GM12872 (cell line): ENCODE measurements at regions not wholly inside any gene's neighbourhood (a gene's known extent, or its start where the extent isn't known, plus 50 kb on each side); places are given as distances from the start of the nearest gene placed in this dataset.

ENCODE experiments used
- TF ChIP-seq, protein P1 (sequence below): IDR thresholded peaks from 3 replicates; pipeline ENCODE4 v1.5.1; 2011; ENCODE audit warnings: low read depth, mild to moderate bottlenecking, low read length, moderate library complexity; ENCODE audit not compliant: insufficient read depth

DNA sequence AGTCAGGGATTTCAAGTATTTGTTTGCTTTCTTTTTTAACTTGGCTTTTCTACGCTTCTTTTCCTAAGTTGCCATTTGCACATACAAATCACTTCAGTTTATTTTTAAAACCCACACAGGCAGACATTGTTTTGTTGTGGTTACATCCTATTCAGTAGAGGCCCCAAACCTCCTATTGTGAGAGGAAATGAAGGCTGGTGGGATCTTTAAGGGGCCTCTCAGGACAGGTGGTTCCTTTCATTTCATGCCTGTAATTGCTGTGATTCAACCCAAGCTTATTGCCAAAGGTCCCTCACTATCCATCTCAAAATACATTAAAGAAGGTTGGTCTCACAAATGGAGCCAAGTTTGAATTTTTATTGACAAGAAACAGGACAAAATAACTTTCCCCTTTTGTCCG, 257.1 kb downstream of the ADAMTS20 start:
- TF ChIP-seq, protein P1, sequence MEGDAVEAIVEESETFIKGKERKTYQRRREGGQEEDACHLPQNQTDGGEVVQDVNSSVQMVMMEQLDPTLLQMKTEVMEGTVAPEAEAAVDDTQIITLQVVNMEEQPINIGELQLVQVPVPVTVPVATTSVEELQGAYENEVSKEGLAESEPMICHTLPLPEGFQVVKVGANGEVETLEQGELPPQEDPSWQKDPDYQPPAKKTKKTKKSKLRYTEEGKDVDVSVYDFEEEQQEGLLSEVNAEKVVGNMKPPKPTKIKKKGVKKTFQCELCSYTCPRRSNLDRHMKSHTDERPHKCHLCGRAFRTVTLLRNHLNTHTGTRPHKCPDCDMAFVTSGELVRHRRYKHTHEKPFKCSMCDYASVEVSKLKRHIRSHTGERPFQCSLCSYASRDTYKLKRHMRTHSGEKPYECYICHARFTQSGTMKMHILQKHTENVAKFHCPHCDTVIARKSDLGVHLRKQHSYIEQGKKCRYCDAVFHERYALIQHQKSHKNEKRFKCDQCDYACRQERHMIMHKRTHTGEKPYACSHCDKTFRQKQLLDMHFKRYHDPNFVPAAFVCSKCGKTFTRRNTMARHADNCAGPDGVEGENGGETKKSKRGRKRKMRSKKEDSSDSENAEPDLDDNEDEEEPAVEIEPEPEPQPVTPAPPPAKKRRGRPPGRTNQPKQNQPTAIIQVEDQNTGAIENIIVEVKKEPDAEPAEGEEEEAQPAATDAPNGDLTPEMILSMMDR = no peak

DNA sequence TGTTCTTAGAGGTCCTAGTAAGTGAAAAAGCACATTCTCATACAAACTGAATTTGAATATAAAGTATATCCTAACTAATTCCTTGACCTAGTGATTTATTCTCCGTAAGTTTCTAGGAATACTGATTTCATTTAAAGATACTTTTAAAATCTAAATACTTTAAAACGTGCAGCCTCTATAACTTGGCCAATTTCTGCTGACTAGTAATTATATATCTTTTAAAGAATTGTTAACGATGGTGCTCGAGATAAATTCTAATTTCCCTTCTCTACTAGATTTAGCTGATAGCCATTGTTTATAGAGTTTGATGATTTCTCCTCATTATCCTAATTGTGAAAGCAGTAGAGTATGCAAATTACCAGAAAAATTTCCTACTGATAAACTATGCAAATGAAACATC, 257.9 kb downstream of the ADAMTS20 start:
- TF ChIP-seq, protein P1 = no peak

DNA sequence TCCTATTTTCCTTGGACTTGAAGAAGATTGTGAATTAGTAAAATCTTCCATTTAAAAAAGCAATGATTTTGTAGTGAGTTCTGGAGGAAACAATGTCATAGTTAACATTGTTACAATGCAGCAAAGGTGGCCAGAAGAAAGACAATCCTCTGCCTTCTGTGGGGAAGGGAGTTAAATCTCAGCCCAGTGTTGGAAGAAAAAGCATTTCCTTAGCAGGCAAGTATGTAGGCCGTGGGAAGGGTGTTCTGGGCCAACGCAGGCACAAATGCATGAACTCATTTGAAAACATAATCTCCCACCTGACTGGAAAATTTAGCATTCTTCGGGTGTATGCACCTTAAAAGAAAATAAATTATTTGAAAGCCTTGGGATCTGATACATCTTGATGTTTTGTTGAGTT, 258.6 kb downstream of the ADAMTS20 start:
- TF ChIP-seq, protein P1 = no peak

DNA sequence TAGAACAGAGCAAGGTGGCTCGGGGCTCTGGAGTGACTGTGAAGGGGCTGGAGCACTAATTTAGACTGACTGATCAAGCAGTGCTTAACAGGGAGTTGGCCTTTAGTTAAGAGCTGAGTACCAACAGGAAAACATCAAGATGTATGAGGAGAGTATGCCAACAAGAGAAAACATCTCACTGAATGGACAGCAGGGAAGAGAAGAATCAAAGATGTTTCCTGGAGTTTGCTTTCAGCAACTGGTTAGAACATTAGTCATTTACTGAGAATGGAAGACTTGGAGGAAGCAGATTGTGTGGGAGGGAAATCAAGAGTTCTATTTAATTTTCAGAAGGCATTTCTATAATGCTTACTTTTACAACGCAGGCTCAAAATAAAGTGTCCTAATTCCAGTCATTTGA, 259.3 kb downstream of the ADAMTS20 start:
- TF ChIP-seq, protein P1 = no peak

DNA sequence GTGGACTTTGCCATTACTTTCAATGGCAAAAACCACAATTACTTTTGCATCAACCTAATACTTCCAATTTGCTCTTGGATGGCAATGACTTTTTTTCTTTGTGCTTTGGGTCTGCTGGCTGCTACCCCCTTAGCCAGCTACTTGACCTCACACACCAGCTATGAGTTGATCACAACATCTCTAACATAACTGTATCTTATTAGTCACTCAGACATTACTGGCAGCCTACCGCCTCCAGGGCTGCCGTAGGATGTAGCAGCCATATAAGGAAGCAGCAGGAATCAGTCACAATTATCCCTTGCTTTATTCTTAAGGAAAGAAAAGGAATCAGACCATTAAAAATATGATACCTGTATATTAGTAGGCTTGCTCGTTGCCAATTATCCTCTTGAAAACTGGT, 260.5 kb downstream of the ADAMTS20 start:
- TF ChIP-seq, protein P1 = no peak

DNA sequence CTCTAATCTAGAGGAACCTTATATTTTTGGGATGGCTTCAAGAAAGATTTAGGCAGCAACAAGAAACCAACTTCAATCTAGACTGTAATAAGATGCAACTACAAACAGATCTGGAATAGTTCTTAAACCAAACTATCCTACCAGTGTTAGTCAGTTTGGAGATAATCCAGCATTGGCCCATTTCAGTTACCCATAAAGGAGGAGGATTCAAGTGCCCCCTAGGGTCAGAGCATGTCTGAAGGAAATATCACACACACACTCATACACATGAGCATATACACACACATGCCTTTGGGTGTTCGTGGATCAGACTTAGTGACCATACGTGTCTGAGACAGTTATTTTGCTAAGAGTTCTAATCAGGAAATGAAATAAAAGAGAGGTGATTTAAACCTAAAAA, 261.2 kb downstream of the ADAMTS20 start:
- TF ChIP-seq, protein P1 = no peak

DNA sequence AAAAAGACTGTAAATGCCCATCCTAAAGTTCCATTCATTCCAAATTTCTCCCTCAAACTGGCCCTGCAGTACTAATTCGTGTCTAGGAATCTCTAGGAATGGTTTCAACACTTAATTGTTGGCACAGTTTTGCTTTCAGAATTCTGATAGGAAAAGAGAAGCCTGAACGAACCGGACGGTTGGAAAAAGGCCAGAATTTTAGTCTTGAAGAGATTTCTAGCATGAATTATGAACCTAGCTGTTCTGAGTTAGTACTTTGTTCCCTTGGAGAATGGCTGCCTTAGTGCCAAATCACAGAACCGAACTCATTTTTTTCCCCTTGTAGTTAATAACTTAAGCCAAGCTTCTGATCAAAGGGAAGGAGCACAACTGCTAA, 262.6 kb downstream of the ADAMTS20 start:
- TF ChIP-seq, protein P1 = no peak

DNA sequence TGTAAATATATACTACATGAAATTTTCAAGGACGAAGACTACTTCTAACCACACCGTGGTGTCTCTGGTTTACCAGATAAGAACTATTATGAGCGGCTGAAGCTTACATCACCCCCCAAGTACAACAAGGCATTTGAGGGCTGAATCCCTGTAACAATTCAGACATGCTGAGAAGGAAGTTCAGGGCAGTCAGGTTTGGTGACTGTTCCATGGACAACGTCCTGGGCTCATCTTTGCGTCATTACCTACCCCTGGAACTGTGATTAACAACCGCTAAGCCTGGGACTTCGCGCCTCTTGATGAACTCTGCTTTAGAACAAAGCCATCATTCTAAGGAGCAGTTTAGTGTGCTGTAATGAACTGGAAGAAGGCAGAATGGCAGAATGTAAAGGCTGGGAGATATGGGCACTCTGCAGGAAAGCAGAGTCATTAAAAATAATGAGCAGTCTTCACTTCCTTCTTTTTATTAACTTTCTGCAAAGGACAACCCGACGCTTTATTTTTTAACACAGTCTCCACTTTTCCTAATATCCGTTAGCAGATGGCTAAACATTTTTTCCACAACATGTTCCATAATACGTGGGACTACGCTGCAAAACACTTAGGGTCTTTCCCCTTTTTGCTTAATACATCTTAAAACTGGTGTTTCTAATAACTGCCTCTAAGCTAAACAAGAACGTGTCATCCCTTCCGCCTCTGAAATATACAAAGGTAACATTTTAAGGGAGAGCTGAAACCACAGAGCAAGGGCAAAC, 263.2 kb downstream of the ADAMTS20 start:
- TF ChIP-seq, protein P1 = no peak
